ENCODE measurements at regions not wholly inside any gene's neighbourhood (a gene's known extent, or its start where the extent isn't known, plus 50 kb on each side); places are given as distances from the start of the nearest gene placed in this dataset.
"Not testable (repeated sequence)": the region's sequence is repeated elsewhere in the genome, so short reads cannot be mapped to it uniquely, and the experiment has no call there.

GRCh38 chr1:60886090-60886489 is 196.3 kb upstream of the NFIA start:
- no peak for DNase-seq

DNA sequence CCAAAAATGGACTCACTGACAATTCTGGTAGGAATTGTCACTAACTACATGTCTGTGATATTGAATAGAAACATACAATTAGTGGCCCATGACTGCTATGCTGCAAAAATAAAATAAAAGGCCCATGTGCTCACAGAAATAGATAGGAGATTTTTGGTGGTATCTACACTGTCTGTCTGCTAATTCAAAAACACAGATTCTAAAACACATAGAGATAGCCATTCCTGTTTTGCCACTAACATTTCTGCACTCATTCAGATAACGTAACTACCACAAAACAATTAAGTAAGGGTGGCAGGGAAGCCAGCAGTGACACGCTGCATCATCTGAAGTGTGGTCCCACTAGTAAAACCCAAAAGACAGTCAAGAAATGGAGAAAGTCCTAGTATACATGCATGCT is 202.2 kb upstream of the NFIA start:
- DNase-seq, result no peak

DNA sequence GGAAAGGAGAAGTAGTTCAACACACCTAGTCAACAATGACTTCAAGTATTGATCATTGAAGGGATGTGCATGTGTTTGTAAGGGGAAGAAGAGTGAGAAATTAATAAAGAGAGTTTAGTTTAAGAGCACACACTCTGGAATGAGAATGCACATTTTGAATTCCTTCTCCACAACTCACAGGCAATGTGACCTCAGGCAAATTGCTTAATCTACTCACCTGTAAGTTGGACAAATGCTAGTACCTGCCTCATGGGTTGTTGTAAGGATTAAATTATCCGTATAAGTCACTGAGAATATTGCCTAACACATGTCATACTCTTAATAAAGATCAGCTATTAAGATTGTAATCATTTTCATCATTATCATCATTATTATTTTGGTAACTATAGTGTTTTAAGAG is 204.0 kb upstream of the NFIA start:
- DNase-seq, result no peak

DNA sequence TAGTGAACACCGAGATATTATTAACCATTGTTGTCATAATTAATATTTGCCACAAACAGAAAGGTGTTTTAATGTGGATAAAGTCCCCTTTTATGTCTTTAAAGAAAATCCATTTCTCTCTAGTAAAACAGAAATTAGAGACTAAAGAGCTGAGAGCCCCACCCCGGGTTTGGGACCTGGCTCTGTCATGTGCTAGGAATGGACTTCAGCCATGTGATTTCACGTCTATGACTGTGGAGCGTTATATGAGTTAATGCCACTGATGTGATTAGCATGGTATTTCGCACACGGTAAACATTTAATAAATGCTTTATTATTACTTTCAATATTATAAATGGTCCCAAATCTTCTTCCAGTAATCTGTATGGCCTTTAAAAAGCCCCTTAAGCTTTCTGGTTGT is 205.0 kb upstream of the NFIA start:
- DNase-seq, result no peak

- no peak for DNase-seq
Observed at GRCh38 chr1:60876952-60877351, 205.4 kb upstream of the NFIA start.

DNA sequence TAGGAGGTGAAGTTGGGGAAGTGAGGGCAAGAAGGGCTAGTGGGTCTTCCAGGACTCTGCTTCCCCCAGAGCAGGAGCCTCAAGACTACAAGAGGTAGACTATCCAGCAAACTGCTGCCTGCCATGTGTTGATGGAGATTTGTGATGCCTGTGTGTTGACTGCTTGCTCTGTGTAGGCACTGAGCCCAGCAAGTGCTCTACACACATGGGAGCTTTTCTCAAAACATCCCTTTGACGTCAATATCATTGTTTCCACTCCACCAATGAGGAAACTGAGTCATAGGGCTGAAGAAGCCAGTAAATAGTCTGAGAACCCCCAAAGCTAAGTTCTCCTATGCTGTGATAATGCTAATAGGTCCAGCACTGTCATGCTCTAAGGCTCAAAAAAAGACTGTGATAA is 207.2 kb upstream of the NFIA start:
- no peak for DNase-seq

- DNase-seq, result no peak
Observed at GRCh38 chr1:60874718-60875117, 207.6 kb upstream of the NFIA start.

- not testable (repeated sequence) for DNase-seq
Observed at GRCh38 chr1:60873396-60873795, 209.0 kb upstream of the NFIA start.

- no peak for DNase-seq
Observed at GRCh38 chr1:60872426-60873054, 209.8 kb upstream of the NFIA start.

- no peak for DNase-seq
Observed at GRCh38 chr1:60870269-60870865, 212.0 kb upstream of the NFIA start.

GRCh38 chr1:60868901-60869663 is 213.3 kb upstream of the NFIA start:
- DNase-seq, result no peak

DNA sequence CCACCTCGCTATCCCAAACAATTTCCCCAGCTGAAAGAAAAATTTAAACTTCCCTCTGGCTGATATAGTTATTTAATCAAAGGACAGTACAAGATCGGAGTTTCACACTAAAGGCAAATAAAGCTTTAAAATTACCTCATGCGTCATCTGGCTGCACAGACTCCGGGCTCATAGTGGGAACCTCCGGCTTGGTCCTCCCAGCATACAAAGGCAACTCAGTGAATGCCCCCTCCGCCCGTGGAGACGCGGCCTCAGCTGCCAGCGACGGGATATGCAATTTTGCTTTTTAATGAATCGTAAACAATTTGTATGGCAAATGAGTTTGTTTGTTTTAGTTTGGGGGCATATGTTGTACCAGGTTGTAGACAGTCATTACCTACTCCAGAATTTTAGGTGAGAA is 214.6 kb upstream of the NFIA start:
- no peak for DNase-seq

DNA sequence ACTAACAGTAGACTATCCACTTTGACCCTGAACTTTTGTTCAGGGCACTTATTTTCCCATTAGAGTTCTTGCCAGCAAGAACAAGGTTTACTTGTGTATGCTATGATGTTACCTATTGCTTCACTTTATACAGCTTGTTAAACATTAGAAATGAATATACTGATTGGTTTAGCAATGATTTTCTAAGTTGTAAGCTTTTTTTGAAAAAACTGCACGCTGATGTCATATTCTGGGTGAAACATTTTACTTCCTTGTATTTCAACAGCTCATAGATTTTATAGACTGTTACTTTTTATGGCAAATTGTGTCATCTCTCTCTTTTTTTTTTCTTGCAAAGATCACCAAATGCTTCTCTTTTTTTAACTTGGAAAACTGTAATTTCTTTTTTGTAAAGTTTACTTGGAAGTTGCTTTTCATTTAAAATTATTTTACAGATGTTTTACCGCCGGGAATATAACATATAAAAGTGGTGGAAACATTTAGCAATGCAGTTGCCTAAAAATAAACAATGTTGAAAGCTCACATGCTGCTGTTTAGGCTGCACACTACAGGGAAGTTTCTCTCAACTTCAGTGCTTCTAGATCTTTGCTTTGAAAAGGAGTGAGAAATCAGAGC is 215.3 kb upstream of the NFIA start:
- DNase-seq, result peak; percentile 73

GRCh38 chr1:60866226-60866900 is 216.0 kb upstream of the NFIA start:
- DNase-seq, result no peak

- DNase-seq, result no peak
Observed at GRCh38 chr1:60865166-60865565, 217.2 kb upstream of the NFIA start.

GRCh38 chr1:60864722-60865121 is 217.6 kb upstream of the NFIA start:
- DNase-seq, result no peak

DNA sequence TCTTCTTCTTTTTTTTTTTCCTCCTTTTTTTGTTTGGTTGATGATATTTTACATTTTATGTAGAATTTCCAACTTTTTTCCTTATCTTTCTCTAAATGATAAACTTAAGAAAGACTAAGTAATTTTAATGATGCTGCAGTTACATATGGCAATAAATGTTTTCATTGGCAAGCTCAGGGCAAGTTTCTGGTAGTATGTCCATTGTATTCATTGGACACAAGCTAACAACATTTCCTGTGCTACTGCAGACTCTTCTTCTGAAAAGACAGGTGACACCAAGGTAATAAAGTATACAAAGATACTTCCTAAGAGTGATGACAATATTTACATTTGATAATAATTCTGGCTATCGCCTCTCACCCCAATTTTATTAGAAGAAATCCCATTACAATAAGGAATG is 219.2 kb upstream of the NFIA start:
- no peak for DNase-seq

DNA sequence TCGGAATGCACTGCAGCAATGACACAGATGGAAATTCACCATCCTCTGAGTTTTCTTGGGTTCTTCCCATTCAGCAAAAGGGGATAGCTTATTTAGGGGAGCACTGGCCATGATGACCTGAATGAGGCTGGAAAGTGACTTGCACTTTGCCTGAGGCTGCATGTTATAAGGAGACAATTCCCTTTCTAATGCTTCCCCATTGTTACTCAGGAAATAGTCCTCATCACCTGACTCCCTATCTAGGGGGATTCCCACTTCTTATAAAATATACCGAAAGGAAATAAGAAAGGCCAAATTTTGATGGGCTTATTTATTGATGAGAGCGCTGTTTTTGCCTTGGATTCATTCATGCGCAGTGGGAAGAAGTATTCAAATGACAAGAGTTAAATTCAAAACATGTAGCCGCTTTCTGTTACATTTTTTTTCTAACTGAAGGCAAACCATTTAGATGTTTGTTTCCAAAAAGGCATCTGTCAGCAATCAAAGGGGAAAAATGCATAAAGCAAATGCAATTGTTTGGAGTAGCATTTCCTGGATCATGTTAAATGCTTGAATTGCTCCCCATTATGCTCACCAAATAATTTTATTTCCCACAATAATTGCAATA is 220.3 kb upstream of the NFIA start:
- no peak for DNase-seq

DNA sequence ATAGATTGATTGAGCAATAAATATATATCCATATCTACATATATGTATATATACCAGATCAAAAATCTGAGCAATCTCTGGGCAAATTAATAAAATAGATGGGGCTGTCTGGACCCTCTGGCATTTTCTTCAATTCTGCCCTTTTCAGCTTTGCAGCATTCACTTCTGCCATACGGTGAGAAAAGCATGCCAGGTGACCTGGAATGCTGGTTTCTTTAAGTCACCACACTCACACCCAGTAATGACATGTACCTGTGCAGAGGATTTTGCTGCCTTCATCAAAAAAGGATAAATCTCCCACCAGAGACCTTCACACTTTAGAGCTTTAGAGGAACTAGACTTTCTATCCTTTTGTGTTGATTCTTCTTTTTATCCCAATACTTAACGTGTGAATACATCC is 223.2 kb upstream of the NFIA start:
- DNase-seq, result no peak

GRCh38 chr1:60857851-60858250 is 224.5 kb upstream of the NFIA start:
- no peak for DNase-seq

GRCh38 chr1:60850084-60850483 is 232.3 kb upstream of the NFIA start:
- no peak for DNase-seq

- no peak for DNase-seq
Observed at GRCh38 chr1:60849401-60849800, 233.0 kb upstream of the NFIA start.
